Astrocyte of the spinal cord (primary cell): ENCODE measurements at regions not wholly inside any gene's neighbourhood (a gene's known extent, or its start where the extent isn't known, plus 50 kb on each side); places are given as distances from the start of the nearest gene placed in this dataset.
A peak's percentile ranks its signal among the peaks of the same experiment; 100 is the strongest.

Experiments
- DNase-seq: peaks from one replicate; pipeline ENCODE4 v3.0.0; 2011; ENCODE audit warnings: low read depth, low spot score
- H3K4me3 ChIP-seq: 2 replicates; pipeline ENCODE4 v1.5.1; 2011; ENCODE audit warnings: low read depth, mild to moderate bottlenecking, low read length, moderate library complexity
- in situ Hi-C: cut with HindIII; loops from 2 replicates; pipeline ENCODE4 v1.10.0; 2017; ENCODE audit warnings: low sequenced_read_pairs
- TF ChIP-seq, protein P1 (sequence below): IDR thresholded peaks from 2 replicates; pipeline ENCODE4 v1.5.1; 2012; ENCODE audit warnings: low read depth, mild to moderate bottlenecking, low read length, inconsistent platforms

DNA sequence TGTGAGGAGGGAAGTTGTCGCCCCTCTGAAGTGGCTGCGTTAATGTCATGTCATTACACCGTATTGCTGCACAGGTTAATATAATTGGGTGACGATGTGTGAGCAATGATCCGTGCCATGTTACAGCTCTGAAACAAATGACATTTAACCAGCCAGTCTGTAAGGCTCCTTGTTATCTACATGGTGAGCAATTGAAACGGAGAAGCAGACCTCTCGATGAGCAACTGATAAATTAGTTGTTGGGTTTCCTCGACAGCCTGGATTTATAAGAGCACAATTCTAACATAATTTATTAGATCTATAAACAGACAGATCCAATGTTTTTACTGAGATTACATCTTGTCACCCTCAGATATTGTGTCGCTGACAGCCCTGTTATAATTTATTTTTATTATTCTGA is 49.9 kb upstream of the MAFB start:
- no peak overlapping the region for H3K4me3 ChIP-seq
- in situ Hi-C loops, result no loop called here

GRCh38 chr20:40739841-40740240 is 50.8 kb upstream of the MAFB start:
- TF ChIP-seq, protein P1, sequence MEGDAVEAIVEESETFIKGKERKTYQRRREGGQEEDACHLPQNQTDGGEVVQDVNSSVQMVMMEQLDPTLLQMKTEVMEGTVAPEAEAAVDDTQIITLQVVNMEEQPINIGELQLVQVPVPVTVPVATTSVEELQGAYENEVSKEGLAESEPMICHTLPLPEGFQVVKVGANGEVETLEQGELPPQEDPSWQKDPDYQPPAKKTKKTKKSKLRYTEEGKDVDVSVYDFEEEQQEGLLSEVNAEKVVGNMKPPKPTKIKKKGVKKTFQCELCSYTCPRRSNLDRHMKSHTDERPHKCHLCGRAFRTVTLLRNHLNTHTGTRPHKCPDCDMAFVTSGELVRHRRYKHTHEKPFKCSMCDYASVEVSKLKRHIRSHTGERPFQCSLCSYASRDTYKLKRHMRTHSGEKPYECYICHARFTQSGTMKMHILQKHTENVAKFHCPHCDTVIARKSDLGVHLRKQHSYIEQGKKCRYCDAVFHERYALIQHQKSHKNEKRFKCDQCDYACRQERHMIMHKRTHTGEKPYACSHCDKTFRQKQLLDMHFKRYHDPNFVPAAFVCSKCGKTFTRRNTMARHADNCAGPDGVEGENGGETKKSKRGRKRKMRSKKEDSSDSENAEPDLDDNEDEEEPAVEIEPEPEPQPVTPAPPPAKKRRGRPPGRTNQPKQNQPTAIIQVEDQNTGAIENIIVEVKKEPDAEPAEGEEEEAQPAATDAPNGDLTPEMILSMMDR, result no peak
- H3K4me3 ChIP-seq, result no peak overlapping the region
- in situ Hi-C loops, result no loop called here
- no peak for DNase-seq

More for the DNA sequence above, 49.9 kb upstream of the MAFB start:
- DNase-seq, result no peak
- TF ChIP-seq, protein P1, result no peak

GRCh38 chr20:40741507-40742106 is 52.6 kb upstream of the MAFB start:
- TF ChIP-seq, protein P1, result peak; percentile 65
- peak; percentile 22 for DNase-seq
- in situ Hi-C loops, result no loop called here
- no peak overlapping the region for H3K4me3 ChIP-seq

DNA sequence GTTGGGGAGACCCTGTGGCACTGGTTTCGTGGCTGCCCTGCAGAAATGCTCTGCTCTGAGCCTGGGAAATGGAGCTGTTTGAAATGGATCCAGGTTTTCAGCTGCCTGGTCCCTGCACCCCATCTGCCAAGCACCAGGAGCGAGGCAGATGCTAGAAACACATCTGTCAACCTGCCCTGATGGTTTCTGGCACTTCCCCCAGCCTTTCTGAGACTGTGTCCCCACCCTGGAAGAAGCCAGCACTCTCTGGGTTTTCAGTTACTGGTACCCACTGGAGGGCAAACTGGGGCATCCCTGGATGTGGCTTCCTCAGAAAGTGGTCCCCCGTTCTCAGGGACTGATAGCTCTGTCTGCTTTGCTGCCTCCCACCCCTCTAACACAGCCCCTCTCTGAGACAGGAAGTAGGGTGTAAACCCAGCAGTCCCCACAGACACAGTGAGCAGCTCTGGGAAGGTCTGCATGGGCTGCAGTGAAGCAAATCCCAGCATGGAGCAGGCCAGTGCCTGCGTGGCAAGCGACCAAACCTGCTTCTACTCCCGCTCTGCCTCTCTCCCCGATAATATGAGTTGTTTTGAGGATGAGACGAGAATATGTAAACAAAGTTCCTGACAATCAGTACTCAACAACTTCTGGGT is 54.2 kb upstream of the MAFB start:
- no peak for DNase-seq
- TF ChIP-seq, protein P1, result no peak
- H3K4me3 ChIP-seq, result no peak overlapping the region
- in situ Hi-C loops, result no loop called here

GRCh38 chr20:40744072-40744817 is 55.2 kb upstream of the MAFB start:
- H3K4me3 ChIP-seq, result no peak overlapping the region
- TF ChIP-seq, protein P1, result no peak
- no peak for DNase-seq
- in situ Hi-C loops, result no loop called here

DNA sequence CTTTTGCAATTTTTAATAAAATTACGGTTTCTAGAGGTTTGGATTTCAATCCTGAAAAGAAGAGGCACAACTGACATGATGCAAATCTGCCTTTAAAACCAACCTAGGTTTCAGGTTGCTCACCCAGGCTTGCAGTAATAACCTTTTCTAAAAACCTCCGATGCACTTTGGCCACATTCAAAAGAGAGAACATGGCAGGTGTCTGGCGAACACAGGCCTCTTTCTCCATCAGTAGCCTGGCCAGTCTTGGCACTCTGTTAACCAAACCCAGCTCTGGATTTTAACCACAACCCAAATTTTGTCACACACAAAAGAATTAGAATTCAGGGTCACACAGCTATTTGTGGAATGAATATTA is 55.8 kb upstream of the MAFB start:
- in situ Hi-C loops, result no loop called here
- H3K4me3 ChIP-seq, result no peak overlapping the region
- TF ChIP-seq, protein P1, result no peak
- DNase-seq, result no peak
